LoVo (cell line): ENCODE measurements at regions not wholly inside any gene's neighbourhood (a gene's known extent, or its start where the extent isn't known, plus 50 kb on each side); places are given as distances from the start of the nearest gene placed in this dataset.
"Not testable (repeated sequence)": the region's sequence is repeated elsewhere in the genome, so short reads cannot be mapped to it uniquely, and the experiment has no call there.

Experiments used
- DNase-seq: peaks from one replicate; pipeline ENCODE4 v3.0.0-alpha.2; 2016; ENCODE audit warnings: low spot score

DNA sequence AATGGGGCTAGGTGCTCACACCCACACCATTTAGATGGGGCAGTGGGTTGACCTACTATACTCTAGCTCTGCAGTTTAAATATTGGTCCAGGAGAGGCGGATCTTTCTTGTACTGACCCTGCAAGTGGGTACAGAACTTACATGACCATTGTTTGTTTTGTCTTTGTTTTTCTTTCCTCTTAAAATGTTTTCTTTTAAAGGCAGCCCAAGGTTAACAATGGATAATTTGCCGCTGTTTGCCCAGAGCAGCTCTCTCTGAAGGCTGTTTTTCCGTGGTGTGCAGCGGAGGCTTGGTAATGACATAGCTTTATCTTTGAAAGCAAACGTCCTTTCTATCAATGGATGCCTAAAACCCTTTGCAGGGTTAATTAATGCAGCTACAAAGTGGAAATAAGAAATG lies 133.3 kb upstream of the MEX3C start:
- no peak for DNase-seq

DNA sequence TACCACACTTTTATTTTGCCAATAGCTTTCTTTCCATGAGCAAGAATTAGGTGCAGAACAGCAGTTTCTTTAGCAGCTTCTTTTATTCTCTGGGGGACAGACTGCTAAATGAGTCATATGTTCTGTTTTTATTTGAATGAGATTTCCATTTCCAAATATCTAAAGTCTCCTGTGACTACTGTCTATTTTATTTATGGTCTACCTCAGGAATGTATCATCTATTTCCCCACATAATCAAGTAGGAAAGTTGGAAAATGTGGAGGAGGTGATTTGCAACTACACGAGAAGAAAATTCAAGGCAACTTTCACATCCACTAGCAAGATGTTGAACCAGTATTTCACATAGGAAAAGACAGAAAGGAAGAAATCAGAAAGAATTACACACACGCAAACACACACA lies 139.9 kb upstream of the MEX3C start:
- DNase-seq = no peak

DNA sequence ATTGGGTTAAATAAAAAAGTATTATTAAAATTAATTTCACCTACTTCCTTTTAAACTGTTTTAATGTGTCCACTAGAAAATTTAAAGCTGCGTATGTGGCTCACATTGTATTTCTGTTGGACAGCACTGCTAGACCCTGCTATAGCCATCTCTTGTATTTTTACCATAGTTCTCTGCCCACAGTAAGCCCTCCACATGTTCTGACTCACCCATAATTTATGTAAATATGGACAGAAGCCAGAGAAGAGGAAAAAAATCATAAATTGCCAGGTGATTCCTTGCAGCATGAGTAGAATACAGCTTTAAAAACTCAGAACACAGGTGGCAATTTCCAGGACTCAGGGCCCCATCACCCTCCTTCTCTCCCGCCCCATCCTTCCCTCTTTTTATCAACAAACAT lies 142.4 kb upstream of the MEX3C start:
- DNase-seq = peak; percentile 37

DNA sequence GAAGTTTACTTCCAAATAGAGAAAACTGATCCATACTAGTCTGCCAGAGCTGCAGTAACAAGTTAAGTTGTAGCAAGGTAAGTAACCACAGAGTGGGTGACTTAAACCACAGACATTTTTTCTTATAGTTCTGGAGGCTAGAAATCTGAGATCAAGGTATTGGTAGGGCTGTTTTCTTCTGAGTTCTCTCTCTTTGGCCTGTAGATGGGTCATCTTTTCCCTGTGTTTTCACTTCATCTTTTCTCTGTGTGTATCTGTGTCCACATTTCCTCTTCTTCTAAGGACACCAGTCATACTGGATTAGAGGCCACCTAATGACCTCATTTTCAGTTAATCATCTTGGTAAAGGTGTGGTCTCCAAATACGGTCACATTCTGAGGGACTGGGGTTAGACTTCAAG lies 142.9 kb upstream of the MEX3C start:
- no peak for DNase-seq

DNA sequence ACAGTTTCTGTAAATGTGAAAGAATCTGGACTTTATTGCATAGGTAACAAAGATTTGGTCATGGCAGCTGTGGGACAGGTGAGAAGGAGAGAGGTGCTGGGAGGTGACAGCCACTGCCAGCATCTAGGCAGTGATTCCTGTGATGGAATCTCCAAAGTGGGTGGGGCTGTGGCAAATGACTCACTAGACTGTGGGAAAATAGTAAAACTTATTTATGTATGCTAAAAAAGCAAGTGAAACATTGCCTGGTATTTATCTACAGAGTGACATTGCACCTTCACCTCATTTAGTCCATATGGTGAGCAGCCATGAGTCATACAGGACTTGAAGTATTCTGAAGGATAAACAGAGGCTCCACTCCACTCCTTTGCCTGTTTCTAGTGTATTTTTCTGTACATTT lies 145.3 kb upstream of the MEX3C start:
- DNase-seq = peak; percentile 80

DNA sequence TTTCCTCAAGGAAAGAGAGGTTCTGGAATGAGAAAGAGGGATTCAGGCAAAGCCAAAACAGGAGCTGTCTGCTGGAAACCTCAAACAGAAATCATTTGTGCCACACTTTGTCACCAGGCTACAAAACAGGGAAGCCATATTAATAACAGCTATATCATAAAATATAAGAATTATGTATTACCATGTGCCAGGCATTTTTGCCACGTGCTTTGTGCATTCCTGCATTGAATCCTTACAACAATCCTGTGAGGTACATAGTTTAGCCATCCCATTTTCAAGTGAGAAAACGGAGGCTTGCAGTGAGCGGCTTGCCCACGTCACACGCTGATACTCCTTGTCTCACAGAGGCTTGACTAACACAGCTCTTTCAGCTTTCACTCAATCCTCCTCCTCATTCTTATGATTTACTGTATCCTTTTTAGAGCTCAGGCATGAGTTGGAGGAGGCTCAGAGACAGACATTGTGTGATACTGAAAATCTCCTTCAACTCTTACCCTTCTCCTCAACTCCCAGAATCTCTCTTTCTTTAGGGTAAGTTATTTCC lies 148.4 kb upstream of the MEX3C start:
- DNase-seq = no peak

DNA sequence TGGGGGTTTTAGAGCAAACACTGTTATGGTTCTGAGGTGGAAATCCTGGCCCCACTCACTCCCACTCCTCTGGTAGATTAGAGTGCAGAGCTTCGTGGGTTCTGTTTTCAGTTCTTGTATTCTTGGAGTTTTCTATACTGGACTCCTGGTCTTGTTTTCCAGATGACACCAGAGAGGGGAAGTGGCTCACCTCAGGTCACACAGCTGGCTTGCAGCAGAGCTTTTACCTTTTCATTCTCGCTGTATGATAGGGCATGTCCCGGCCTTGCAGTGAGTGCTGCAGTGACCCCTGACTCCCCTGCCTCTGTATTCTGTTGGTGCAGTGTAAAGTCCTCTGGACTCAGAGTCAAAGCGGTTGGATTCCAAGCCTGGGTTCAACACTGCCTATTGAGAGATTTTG lies 148.9 kb upstream of the MEX3C start:
- no peak for DNase-seq

DNA sequence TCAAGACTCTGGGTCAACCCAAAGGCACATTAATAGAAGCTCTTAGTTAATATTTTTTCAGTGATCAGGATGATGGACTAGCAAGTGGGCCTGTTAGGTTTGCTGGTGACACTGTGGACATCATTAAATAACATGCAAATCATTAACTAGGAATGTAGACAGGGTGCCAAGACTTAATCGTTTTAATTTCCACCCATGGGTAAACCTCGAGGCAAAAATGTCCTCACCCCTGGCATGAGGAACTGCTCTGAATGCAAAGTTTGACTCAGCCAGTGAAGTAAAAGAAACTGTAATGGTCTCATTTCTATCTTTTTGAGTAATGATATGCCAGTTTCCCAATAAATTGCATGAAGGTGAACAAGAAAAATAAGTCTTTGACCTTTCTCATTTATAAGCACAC lies 152.6 kb upstream of the MEX3C start:
- no peak for DNase-seq

DNA sequence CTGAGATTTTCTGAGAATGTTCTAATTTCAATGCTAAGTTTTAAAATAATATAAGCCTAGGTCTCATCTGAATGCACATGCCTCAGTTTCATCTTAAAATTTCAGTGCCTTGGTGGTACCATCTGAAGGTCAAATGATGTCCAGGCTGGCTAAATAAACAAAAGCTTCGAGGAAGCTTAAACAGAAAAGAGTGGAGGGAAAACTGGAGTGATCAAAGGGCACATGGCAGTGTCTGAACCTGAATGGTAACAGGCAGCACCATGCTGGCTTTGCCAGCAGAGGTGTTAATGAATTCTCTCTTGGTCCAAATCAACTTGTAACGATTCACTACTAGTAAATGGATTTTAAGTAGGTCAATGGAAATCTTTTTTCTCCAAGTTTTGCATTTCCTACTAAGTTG lies 158.4 kb upstream of the MEX3C start:
- DNase-seq = no peak

DNA sequence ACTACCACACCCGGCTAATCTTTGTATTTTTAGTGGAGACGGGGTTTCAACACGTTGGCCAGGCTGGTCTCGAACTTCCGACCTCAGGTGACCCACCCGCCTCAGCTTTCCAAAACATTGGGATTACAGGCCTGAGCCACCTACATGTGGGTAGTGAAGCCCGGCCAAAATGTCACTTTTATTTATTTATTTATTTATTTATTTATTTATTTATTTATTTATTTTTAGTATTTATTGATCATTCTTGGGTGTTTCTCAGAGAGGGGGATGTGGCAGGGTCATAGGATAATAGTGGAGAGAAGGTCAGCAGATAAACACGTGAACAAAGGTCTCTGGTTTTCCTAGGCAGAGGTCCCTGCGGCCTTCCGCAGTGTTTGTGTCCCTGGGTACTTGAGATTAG lies 162.8 kb upstream of the MEX3C start:
- not testable (repeated sequence) for DNase-seq

DNA sequence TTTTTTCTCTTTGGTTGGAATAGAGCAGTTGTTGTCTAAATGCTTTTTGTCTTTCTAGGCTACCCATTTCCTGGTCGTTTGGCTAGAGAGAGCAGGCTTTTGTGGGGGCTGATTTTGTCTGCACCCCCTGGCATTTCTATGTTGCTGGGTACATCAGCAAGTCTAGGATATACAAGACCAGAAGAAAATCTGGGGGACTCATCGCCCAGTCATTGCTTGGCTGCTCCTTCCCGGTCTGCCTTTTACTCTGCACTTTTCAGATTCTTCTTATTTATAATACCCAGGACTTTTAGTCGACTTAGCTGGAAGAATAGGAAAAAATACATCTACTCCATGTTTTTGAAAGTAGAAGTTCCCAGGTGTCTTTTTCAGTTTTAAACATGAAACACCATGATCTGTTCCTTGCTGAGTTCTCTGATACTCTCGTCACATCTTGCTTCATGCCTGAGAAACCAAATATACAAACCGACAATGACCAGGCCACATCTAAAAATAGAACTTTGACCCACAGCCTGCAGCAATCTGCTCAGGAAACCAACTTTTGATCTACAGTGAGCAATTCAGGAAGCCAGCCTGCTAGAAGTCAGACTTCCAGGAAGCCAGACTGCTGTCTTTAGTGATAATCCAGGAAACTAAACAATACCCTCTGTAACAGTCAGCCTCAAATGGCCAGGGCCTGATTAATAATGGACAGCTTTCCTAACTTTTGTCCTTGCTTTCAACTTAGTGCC lies 163.8 kb upstream of the MEX3C start:
- no peak for DNase-seq

DNA sequence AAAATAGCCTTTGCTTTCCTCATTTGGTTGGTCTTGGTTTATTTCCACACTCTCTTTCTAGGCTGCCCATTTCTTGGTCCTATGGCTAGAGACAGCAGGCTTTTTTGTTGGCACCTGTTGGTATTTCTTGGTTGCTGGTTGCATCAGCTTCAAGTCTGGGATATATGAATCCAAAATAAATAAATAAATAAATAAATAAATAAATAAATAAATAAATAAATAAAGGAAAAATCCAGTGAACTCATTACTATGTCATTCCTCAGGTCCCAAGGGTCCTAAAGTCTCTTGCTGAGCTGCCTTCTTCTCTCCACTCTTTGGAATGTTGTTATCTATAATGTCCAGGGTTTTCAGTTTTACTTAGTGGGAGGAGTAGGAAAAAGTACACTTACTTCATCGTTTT lies 165.9 kb upstream of the MEX3C start:
- DNase-seq = no peak

DNA sequence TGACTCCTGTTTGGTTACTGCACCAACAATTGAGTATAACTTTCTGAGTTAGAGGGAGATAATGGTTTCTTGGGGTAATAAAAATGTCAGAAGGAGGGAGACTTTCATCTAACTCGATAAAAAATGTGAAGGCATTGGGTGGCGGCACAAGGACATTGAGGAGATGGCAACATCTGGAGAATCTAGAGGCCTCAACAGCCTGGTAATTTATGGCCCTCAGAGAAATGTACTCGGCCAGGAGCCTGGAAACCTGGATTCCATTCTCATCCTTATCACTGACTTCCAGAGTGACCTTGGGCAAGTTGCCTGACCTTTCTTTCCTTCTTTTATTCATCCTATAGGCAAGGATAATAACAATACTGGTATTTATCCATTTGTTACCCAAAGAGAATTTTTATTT lies 173.5 kb upstream of the MEX3C start:
- no peak for DNase-seq

DNA sequence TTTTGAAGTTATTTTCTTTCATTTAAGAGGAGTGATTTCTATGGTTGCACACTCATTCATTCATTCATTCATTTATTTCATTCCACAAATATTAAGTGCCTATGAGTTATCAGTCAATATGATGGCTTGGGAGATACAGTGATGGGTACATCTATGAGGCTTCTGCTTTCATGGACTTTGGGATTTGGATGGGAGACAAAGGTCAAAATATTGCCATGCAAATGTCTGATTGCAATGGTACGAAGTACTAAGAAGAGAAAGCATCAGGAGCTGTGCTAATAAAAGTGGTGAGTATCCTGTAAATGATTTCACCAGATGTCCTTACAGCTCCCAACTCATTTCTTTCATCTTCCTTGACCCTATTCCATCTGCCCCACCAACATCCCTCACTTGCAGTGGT lies 174.4 kb upstream of the MEX3C start:
- no peak for DNase-seq

DNA sequence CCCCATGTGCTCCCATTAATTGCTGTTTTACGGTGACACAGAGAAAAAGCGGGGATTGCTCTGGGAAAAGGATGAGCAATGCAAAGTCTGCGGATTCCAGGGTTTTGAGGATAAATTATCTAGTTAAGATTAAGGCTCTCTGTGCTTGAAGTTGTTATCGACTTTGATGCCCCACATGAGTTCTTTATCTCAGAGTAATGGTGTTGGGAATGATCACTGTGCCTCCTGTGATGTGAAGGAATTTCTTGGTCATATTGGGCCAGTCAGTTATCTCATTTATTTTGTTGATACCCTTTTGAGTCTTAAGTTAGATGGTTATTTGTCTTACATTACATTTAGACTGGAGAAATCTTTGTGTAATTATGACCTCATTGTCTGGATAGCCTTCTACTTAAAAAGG lies 184.6 kb upstream of the MEX3C start:
- no peak for DNase-seq

DNA sequence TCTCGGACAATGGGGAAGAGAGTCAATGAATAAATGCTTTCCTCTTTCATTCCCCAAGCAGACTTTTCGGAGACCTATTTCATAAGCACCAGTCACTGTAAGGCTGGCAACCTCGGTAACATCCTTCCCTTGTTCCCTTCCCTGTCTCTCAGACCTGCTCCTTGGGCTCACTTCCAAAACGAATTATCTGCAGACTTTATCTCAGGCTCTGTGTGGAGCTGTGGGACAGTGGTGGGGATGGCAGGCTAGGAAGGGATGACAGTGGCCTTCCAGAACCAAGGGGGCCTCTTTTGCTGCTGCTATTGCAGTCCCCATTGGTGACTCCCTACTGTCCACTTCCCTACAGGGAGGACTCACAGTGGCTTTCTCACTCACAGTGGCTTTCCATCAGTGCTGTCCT lies 185.6 kb upstream of the MEX3C start:
- DNase-seq = no peak

DNA sequence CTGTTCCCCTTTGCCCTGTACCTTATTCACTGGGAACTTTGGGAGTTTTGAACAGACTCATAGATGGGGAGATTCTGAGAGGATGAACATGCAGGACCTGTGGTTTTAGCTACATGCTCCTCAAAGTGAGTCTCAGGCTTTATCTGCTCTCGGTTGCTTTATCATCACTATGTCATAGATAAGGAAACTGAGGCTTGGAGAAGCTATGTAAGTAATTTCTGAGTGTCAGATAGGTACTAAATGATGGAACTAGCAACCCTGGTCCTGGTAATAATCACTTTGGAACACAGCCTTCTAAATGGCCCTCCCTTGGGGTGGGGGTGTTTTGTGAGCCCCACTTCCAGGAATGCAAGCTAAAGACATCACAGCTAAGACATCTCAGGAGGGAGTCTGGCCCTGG lies 186.2 kb upstream of the MEX3C start:
- no peak for DNase-seq

DNA sequence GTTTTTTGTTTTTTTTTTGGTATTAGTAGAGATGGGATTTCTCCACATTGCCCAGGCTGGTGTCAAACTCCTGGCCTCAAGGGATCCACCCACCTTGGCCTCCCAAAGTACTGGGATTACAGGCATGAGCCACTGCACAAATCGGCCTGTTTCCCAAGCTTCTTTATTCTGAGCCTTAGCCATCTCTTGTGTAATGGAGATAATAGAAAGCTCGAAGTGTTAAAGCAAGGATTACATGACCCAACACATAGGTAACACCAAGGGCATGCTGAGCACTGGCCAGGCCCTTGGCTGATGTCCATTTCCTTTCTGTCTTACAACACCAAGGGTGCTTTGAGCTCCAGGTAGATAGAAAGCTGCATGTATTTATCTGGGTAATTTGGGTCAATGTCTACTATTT lies 187.8 kb upstream of the MEX3C start:
- DNase-seq = no peak

DNA sequence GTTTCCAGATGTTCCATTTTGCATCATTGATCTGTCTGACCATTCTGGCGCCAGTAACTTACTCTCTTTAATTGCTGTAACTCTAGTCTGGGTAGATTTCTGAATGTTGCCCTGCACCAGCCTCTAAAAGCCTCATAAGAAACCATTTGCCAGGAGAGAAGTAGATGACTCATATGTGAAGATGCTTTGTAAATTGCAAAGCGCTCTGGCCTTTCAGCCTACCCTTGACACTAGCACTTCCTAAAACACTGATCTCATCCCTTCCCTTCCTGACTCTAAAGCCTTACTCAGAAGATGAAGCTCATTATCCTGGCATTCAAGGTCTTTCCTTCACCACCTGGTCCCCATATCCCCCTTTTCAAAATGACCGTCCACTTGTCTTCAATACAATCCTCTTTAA lies 193.2 kb upstream of the MEX3C start:
- no peak for DNase-seq

DNA sequence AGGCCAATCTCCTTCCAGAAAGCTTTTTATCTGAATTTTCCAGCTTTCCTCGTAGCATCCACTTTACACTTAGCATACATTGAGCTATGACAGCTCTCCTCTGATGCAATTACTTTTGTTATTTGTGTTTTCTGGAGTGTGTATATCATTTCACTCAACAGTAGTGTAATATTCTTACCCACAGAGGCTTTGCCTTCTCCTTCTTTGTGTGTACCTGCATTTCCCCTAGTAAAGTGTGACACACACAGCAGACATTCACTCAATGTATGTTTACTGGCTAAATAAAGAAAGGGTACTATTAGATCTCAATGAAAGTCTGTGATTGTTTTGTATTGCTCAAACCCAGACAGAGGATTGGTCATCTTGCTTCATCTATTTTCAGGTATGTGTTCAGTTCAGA lies 193.7 kb upstream of the MEX3C start:
- DNase-seq = no peak

DNA sequence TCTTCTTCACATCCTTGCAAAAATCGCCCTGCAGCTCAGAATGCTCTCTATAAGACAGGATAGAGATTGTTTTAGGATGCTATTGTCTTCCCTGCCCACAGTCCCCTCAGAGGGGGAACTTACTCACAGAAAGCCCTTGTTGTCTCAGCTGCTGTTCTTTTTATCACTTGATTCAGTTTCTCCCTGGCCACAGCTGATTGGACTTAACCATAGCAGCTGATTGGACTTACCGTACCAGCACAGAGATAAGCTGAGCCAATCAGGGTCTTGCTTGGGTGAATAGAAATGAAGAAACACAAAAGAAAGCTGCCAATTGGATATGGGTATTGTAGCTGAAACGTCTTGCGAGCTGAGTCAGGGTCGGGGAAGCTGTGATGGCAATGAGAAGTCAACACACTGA lies 194.2 kb upstream of the MEX3C start:
- DNase-seq = no peak

DNA sequence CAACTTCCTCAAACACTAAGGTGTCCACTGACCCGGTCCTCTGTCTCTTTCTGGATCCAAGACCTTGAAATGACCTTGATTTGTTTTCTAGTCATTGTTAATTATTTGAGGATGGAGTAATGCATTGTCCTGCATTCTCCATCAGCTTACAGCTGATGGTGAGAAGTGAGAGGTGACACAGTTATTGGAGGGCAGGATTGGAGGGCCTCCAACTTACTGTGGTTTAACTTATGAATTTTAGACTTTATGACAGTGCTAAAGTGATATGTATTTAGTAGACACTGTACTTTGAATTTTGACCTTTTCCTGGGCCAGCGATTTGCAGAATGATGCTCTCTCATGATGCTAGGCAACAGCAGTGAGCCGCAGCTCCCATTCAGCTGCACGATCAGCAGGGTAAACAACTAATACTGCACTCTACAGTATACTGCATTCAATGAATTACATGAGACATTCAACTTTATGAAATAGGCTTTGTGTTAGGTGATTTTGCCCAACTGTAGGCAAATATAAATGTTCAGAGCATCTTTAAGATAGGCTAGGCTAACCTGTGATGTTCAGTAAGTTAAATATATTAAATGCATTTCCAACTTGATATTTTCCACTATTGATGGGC lies 200.0 kb upstream of the MEX3C start:
- no peak for DNase-seq

DNA sequence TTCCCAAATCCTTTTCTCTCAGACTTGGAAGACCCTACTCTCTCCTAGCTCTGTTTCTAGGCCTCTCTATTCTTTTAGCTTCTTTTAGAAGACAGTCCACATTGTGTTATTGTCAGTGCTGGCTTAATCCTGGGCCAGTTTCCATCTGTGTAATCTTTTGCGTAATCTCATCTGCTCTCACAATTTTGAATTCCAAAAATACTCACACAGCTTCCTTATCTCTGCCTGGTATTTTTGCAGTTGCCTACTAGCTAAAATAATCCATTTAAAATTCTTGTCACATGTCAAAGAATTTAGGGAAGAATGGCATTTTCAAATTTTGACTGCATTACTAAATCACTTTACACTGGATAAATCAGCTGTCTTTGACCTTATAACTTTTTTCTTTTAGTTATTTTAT lies 200.6 kb upstream of the MEX3C start:
- DNase-seq = no peak

DNA sequence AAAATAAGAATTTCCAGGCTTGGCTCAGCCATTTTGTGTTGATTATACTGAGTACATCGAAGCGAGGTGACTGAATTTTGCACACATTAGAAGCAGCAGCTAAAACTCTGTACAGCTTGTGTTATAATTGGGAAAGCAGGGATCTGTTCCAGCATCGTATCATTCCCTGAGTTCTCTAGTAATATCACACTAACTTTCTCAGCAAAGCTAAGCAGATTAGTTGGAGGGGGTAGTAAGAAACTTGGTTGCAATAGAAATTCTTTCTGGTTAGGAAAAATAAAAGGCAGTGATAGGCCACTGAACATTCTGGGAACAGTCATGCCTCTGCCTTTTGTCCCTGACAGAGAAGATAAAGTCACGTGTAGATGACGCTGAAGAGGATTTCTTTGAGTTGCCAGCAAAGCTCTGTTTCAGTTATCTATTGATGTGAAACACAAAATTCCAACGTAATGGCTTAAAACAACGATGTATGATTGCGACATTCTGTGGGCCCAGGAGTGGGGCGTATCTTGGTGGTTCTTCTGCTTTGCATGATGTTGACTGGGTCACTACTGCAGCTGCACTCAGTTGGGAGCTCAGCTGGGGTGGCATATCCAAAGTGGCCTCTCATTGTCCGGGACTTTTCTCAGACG lies 202.1 kb upstream of the MEX3C start:
- no peak for DNase-seq
